ENCODE measurements at regions not wholly inside any gene's neighbourhood (a gene's known extent, or its start where the extent isn't known, plus 50 kb on each side); places are given as distances from the start of the nearest gene placed in this dataset.

GRCh38 chr1:234980645-234981396, 147.8 kb downstream of the TOMM20 start (continued):
- TF ChIP-seq ZBTB49 (CRISPR knock-in tag; IDR thresholded peaks at IDR 0.05; ENCODE audit: borderline replicate concordance): no peak
- no peak for TF ChIP-seq ZNF549 (CRISPR knock-in tag; IDR thresholded peaks at IDR 0.05)
- no peak for TF ChIP-seq EZH2 (conservative IDR thresholded peaks at IDR 0.05; ENCODE audit: low read depth, low read length)
- TF ChIP-seq ZNF557 (CRISPR knock-in tag; IDR thresholded peaks at IDR 0.05): 0 out of 2 replicates have a peak, but pooled peaks have one; percentile 26
- TF ChIP-seq SAFB2 (CRISPR knock-in tag; IDR thresholded peaks at IDR 0.05; ENCODE audit: borderline replicate concordance, low read depth): peak; percentile 15; the same call in 1 of the 2 replicates
- TF ChIP-seq MXD3 (CRISPR knock-in tag; IDR thresholded peaks at IDR 0.05): no peak
- TF ChIP-seq KDM6A (CRISPR knock-in tag; IDR thresholded peaks at IDR 0.05; ENCODE audit: low read depth): 0 out of 2 replicates have a peak, but pooled peaks have one; percentile 14
- 0 out of 2 replicates have a peak, but pooled peaks have one; percentile 48 for TF ChIP-seq NCOA5 (CRISPR knock-in tag; IDR thresholded peaks at IDR 0.05)
- TF ChIP-seq ATF6 (CRISPR knock-in tag; conservative IDR thresholded peaks at IDR 0.05): no peak
- peak; percentile 75 for TF ChIP-seq MEIS2 (CRISPR knock-in tag; IDR thresholded peaks at IDR 0.05)
- no peak for TF ChIP-seq CERS6 (CRISPR knock-in tag; IDR thresholded peaks at IDR 0.05)
- TF ChIP-seq FOXC1 (CRISPR knock-in tag; IDR thresholded peaks at IDR 0.05; ENCODE audit: borderline replicate concordance): peak; percentile 52; the same call in 1 of the 2 replicates
- TF ChIP-seq XRCC5 (optimal IDR thresholded peaks at IDR 0.05; ENCODE audit: low read length): peak; percentile 29
- peak; percentile 63 for TF ChIP-seq ZFY (CRISPR knock-in tag; IDR thresholded peaks at IDR 0.05)
- TF ChIP-seq ZHX1 (CRISPR knock-in tag; IDR thresholded peaks at IDR 0.05; ENCODE audit: low read depth): peak; percentile 82; the same call in 1 of the 2 replicates
- 0 out of 2 replicates have a peak, but pooled peaks have one; percentile 11 for TF ChIP-seq NFE2L2 (IDR thresholded peaks at IDR 0.05; ENCODE audit: low read length)
- TF ChIP-seq PRDM4 (CRISPR knock-in tag; IDR thresholded peaks at IDR 0.05; ENCODE audit: borderline replicate concordance): no peak
- TF ChIP-seq MXI1 (IDR thresholded peaks at IDR 0.05; ENCODE audit: borderline replicate concordance, low read depth, low read length): peak; percentile 73; the same call in 1 of the 3 replicates
